ENCODE measurements at regions not wholly inside any gene's neighbourhood (a gene's known extent, or its start where the extent isn't known, plus 50 kb on each side); places are given as distances from the start of the nearest gene placed in this dataset.

- ChIA-PET CTCF (interaction anchor here (1.0 kb wide), 1 partner anchor 19 kb away, joined by 3 read pairs; no protein-coding TSS in a partner anchor), POLR2A (no interaction called here)
- Histone ChIP-seq H3F3A (replicated peaks; ENCODE audit: insufficient read depth) (no peaks in the 10 kb centered on the region), H3K4me2 (no peak overlapping the region), H3K4me1 (ENCODE audit: control insufficient read depth in 1 of 2, insufficient read depth in 2 of 2, low read depth in 1 of 2, low read length in 1 of 2) (no peaks in the 10 kb centered on the region; a peak in 1 of 4 replicates), H2AFZ (ENCODE audit: low read depth) (no peak overlapping the region), H3K9me2 (no peaks in the 10 kb centered on the region), H3K9me3 (no peaks in the 10 kb centered on the region), H3K27me3 (ENCODE audit: insufficient read depth) (no peaks in the 10 kb centered on the region), H3K27ac (ENCODE audit: low read depth in 2 of 2, low read length in 1 of 2) (no peak overlapping the region), H4K20me1 (ENCODE audit: insufficient read depth) (no peaks in the 10 kb centered on the region), H3K79me2 (ENCODE audit: insufficient read depth) (no peaks in the 10 kb centered on the region), H3K36me3 (replicated peaks in 1 of 2; ENCODE audit: control insufficient read depth in 1 of 2, insufficient read depth in 2 of 2, low read length in 1 of 2) (no peaks in the 10 kb centered on the region), H3K4me3 (ENCODE audit: low read depth in 2 of 2, low read length in 1 of 2) (no peak overlapping the region), H3K9ac (no peak overlapping the region)
- DNase-seq, result no peak
- no peak for TF ChIP-seq FOXM1 (IDR thresholded peaks at IDR 0.05; ENCODE audit: low read depth)
- TF ChIP-seq TCF12 (IDR thresholded peaks at IDR 0.05), result no peak
- TF ChIP-seq POLR2AphosphoS5 (IDR thresholded peaks at IDR 0.05; ENCODE audit: low read depth, low read length), result no peak
- no peak for TF ChIP-seq TEAD4 (IDR thresholded peaks at IDR 0.05; ENCODE audit: borderline replicate concordance, insufficient read depth)
- no peak for TF ChIP-seq YY1 (IDR thresholded peaks at IDR 0.05; ENCODE audit: low read depth)
- TF ChIP-seq MXI1 (IDR thresholded peaks at IDR 0.05; ENCODE audit: low read depth, low read length), result no peak
- no peak for TF ChIP-seq EZH2phosphoT487 (IDR thresholded peaks at IDR 0.05; ENCODE audit: borderline replicate concordance, low read depth)
- no peak for TF ChIP-seq FOXJ3 (CRISPR knock-in tag; IDR thresholded peaks at IDR 0.05)
- no peak for TF ChIP-seq MEF2A (IDR thresholded peaks at IDR 0.05; ENCODE audit: borderline replicate concordance, low read depth)
- no peak for TF ChIP-seq EP300 (IDR thresholded peaks at IDR 0.05; ENCODE audit: borderline replicate concordance in 1 of 2, low read depth in 1 of 2, low read length in 1 of 2)
- no peak for TF ChIP-seq PBX3 (IDR thresholded peaks at IDR 0.05)
- no peak for TF ChIP-seq NFIC (IDR thresholded peaks at IDR 0.05; ENCODE audit: borderline replicate concordance)
- no peak for TF ChIP-seq FOSL2 (IDR thresholded peaks at IDR 0.05; ENCODE audit: borderline replicate concordance, low read depth)
- no peak for TF ChIP-seq NRF1 (IDR thresholded peaks at IDR 0.05; ENCODE audit: low read depth, low read length)
- 54% methylated on average over 13 of the region's 13 CpGs for WGBS (ENCODE audit: low lambda C conversion rate)
Measured at GRCh38 chr12:130011611-130012385, 108.0 kb upstream of the TMEM132D start.

GRCh38 chr12:130013771-130014484 is 110.1 kb upstream of the TMEM132D start:
- Histone ChIP-seq H3K4me1 (ENCODE audit: control insufficient read depth in 1 of 2, insufficient read depth in 2 of 2, low read depth in 1 of 2, low read length in 1 of 2) (no peaks in the 10 kb centered on the region; a peak in 1 of 4 replicates), H4K20me1 (ENCODE audit: insufficient read depth) (no peaks in the 10 kb centered on the region), H2AFZ (ENCODE audit: low read depth) (no peak overlapping the region), H3K27ac (ENCODE audit: low read depth in 2 of 2, low read length in 1 of 2) (no peak overlapping the region), H3F3A (replicated peaks; ENCODE audit: insufficient read depth) (no peaks in the 10 kb centered on the region), H3K9me3 (no peaks in the 10 kb centered on the region), H3K79me2 (ENCODE audit: insufficient read depth) (no peaks in the 10 kb centered on the region), H3K9ac (no peak overlapping the region), H3K9me2 (no peaks in the 10 kb centered on the region), H3K4me3 (ENCODE audit: low read depth in 2 of 2, low read length in 1 of 2) (no peak overlapping the region), H3K4me2 (no peak overlapping the region), H3K27me3 (ENCODE audit: insufficient read depth) (no peaks in the 10 kb centered on the region), H3K36me3 (replicated peaks in 1 of 2; ENCODE audit: control insufficient read depth in 1 of 2, insufficient read depth in 2 of 2, low read length in 1 of 2) (no peaks in the 10 kb centered on the region)
- 8% methylated on average over 32 of the region's 36 CpGs for WGBS (ENCODE audit: low lambda C conversion rate)
- ChIA-PET POLR2A (no interaction called here), CTCF (interaction anchor here (0.5 to 8.0 kb wide), 41 partner anchors 8 to 1755 kb away, joined by 3 to 105 read pairs (median 4); no protein-coding TSS in a partner anchor)
- no peak for TF ChIP-seq CHD2 (IDR thresholded peaks at IDR 0.05; ENCODE audit: low read length, partially characterized antibody)
- peak; percentile 37 for TF ChIP-seq CTCF (IDR thresholded peaks at IDR 0.05)
- TF ChIP-seq, protein P1, sequence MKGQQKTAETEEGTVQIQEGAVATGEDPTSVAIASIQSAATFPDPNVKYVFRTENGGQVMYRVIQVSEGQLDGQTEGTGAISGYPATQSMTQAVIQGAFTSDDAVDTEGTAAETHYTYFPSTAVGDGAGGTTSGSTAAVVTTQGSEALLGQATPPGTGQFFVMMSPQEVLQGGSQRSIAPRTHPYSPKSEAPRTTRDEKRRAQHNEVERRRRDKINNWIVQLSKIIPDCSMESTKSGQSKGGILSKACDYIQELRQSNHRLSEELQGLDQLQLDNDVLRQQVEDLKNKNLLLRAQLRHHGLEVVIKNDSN (IDR thresholded peaks at IDR 0.05; ENCODE audit: borderline replicate concordance, low read depth), result no peak
- TF ChIP-seq FOXM1 (IDR thresholded peaks at IDR 0.05; ENCODE audit: low read depth), result no peak
- peak; percentile 72 for TF ChIP-seq RAD21 (IDR thresholded peaks at IDR 0.05; ENCODE audit: low read length)
- TF ChIP-seq SMC3 (IDR thresholded peaks at IDR 0.05; ENCODE audit: low read depth, low read length), result peak; percentile 49; the same call in 1 of the 2 replicates
- TF ChIP-seq, protein P2, sequence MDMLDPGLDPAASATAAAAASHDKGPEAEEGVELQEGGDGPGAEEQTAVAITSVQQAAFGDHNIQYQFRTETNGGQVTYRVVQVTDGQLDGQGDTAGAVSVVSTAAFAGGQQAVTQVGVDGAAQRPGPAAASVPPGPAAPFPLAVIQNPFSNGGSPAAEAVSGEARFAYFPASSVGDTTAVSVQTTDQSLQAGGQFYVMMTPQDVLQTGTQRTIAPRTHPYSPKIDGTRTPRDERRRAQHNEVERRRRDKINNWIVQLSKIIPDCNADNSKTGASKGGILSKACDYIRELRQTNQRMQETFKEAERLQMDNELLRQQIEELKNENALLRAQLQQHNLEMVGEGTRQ (IDR thresholded peaks at IDR 0.05; ENCODE audit: borderline replicate concordance, low read depth, low read length), result no peak
- DNase-seq, result peak; percentile 89

All from SK-N-SH (cell line).